ENCODE measurements at regions not wholly inside any gene's neighbourhood (a gene's known extent, or its start where the extent isn't known, plus 50 kb on each side); places are given as distances from the start of the nearest gene placed in this dataset.

DNA sequence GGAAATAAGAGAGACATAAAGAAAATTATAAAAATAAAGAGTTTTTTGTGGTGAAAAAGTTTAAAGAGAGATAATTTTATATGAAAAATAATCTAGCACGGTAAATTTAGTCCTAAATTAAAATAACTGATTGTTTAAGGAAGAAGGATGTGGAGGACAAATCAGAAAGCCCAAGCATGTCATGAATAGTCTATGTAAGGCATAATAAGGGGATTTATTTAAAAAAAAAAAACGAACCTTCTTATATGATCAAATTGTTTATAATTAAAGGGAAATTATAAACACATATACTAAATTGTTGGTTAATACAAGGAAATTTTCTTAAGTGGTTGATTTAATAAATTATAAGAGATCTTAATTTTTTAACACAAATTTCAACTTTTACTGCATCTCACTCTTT is 551.8 kb upstream of the TYRP1 start:
- TF ChIP-seq, protein P1, sequence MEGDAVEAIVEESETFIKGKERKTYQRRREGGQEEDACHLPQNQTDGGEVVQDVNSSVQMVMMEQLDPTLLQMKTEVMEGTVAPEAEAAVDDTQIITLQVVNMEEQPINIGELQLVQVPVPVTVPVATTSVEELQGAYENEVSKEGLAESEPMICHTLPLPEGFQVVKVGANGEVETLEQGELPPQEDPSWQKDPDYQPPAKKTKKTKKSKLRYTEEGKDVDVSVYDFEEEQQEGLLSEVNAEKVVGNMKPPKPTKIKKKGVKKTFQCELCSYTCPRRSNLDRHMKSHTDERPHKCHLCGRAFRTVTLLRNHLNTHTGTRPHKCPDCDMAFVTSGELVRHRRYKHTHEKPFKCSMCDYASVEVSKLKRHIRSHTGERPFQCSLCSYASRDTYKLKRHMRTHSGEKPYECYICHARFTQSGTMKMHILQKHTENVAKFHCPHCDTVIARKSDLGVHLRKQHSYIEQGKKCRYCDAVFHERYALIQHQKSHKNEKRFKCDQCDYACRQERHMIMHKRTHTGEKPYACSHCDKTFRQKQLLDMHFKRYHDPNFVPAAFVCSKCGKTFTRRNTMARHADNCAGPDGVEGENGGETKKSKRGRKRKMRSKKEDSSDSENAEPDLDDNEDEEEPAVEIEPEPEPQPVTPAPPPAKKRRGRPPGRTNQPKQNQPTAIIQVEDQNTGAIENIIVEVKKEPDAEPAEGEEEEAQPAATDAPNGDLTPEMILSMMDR (IDR thresholded peaks at IDR 0.05) = no peak
- TF ChIP-seq POLR2A (IDR thresholded peaks at IDR 0.05) = no peak
- no peak for TF ChIP-seq POLR2AphosphoS5 (IDR thresholded peaks at IDR 0.05; ENCODE audit: insufficient read depth in 1 of 2, low read depth in 1 of 2)

Measured in vagina (tissue), 2 donors.